ENCODE measurements at regions not wholly inside any gene's neighbourhood (a gene's known extent, or its start where the extent isn't known, plus 50 kb on each side); places are given as distances from the start of the nearest gene placed in this dataset.

- TF ChIP-seq CTCF (conservative IDR thresholded peaks at IDR 0.05; ENCODE audit: low read depth, low read length) (no peak), EZH2 (IDR thresholded peaks at IDR 0.05; ENCODE audit: borderline replicate concordance, low read depth, low read length, poor library complexity, severe bottlenecking) (no peak)
Measured at GRCh38 chr14:66383771-66384170, 102.4 kb upstream of the CCDC196 start.
